Cardiac fibroblast (primary cell): ENCODE measurements at regions not wholly inside any gene's neighbourhood (a gene's known extent, or its start where the extent isn't known, plus 50 kb on each side); places are given as distances from the start of the nearest gene placed in this dataset.

ENCODE experiments used
- DNase-seq, 2 donors: peaks; one replicate each; pipeline versions ENCODE4 v3.0.0 to v3.0.0-alpha.2; 2010; ENCODE audit warnings: low read depth in 2 of 2
- H3K4me3 ChIP-seq, 2 donors: replicated peaks in 1 of 2; 1 replicate in 1 of 2; 2 replicates in 1 of 2; pipeline ENCODE4 v1.5.1; 2011; ENCODE audit warnings: low read depth in 2 of 2, low read length in 2 of 2, mild to moderate bottlenecking in 2 of 2, moderate library complexity in 1 of 2
- CTCF ChIP-seq: IDR thresholded peaks from one replicate; pipeline ENCODE4 v1.5.1; 2011; ENCODE audit warnings: low read depth, mild to moderate bottlenecking, low read length, inconsistent platforms

GRCh38 chr13:106722620-106723019, 154.7 kb upstream of the ARGLU1 start:
- no peak overlapping the region for H3K4me3 ChIP-seq
- TF ChIP-seq CTCF = no peak
- DNase-seq = no peak

- no peak overlapping the region for H3K4me3 ChIP-seq
- TF ChIP-seq CTCF = no peak
- DNase-seq = no peak
These were observed 153.7 kb upstream of the ARGLU1 start for GRCh38 chr13:106721599-106721998.

GRCh38 chr13:106714271-106714982, 146.5 kb upstream of the ARGLU1 start:
- no peak for TF ChIP-seq CTCF
- no peak for DNase-seq
- H3K4me3 ChIP-seq = no peak overlapping the region

- no peak for TF ChIP-seq CTCF
- H3K4me3 ChIP-seq = no peak overlapping the region
- DNase-seq = no peak
These were observed 144.4 kb upstream of the ARGLU1 start for GRCh38 chr13:106712381-106712780.

- no peak for TF ChIP-seq CTCF
- DNase-seq = peak; percentile 6 to 51
- H3K4me3 ChIP-seq = no peak overlapping the region
These were observed 142.3 kb upstream of the ARGLU1 start for GRCh38 chr13:106710266-106710665.

GRCh38 chr13:106709522-106709921, 141.6 kb upstream of the ARGLU1 start:
- TF ChIP-seq CTCF = no peak
- DNase-seq = peak; percentile 20 to 69
- no peak overlapping the region for H3K4me3 ChIP-seq

- no peak overlapping the region for H3K4me3 ChIP-seq
- no peak for TF ChIP-seq CTCF
- DNase-seq = no peak
These were observed 134.6 kb upstream of the ARGLU1 start for GRCh38 chr13:106702505-106702904.
